K562 (cell line): ENCODE measurements at regions not wholly inside any gene's neighbourhood (a gene's known extent, or its start where the extent isn't known, plus 50 kb on each side); places are given as distances from the start of the nearest gene placed in this dataset.
A peak's percentile ranks its signal among the peaks of the same experiment; 100 is the strongest.

Source experiments
- ATF1 ChIP-seq, 2 experiments: fragments of 450-650 bp in 1 of 2; IDR thresholded peaks; 2 replicates each; pipeline ENCODE4 v1.6.1; 2016; ENCODE audit warnings: missing compliant biosample characterization in 1 of 2, missing genetic modification characterization in 1 of 2
- CHCHD3 ChIP-seq: fragments of 250-450 bp; sonication (Bioruptor Pico); IDR thresholded peaks from 2 replicates; pipeline ENCODE4 v2.1.2; 2022; ENCODE audit warnings: mild to moderate bottlenecking
- CXXC5 ChIP-seq: fragments of 250-450 bp; sonication (Bioruptor Pico); IDR thresholded peaks from 2 replicates; pipeline ENCODE4 v1.8.0; 2022; ENCODE audit warnings: inconsistent platforms, mild to moderate bottlenecking, moderate library complexity
- NFIX ChIP-seq: fragments of 250-450 bp; sonication (Bioruptor Pico); IDR thresholded peaks from 2 replicates; pipeline ENCODE4 v1.4.0; 2020; ENCODE audit warnings: low read depth, mild to moderate bottlenecking, moderate library complexity
- NR4A1 ChIP-seq, 2 experiments: fragments of 250-450 bp in 1 of 2; fragments of 450-650 bp in 1 of 2; sonication (Bioruptor Pico) in 1 of 2; IDR thresholded peaks; 2 replicates each; pipeline versions ENCODE4 v1.4.0 to v1.6.1; 2016 to 2020; ENCODE audit warnings: mild to moderate bottlenecking in 2 of 2, missing compliant biosample characterization in 1 of 2, missing genetic modification characterization in 1 of 2, moderate library complexity in 1 of 2
- PTRF ChIP-seq: fragments of 450-650 bp; IDR thresholded peaks from 2 replicates; pipeline ENCODE4 v1.6.1; 2016; ENCODE audit warnings: mild to moderate bottlenecking, missing genetic modification characterization, missing compliant biosample characterization
- TCFL5 ChIP-seq: fragments of 250-450 bp; sonication (Bioruptor Pico); conservative IDR thresholded peaks from 2 replicates; pipeline ENCODE4 v1.6.1; 2021; ENCODE audit warnings: mild to moderate bottlenecking, moderate library complexity, matching md5 sums
- ZEB2 ChIP-seq: fragments of 450-650 bp; IDR thresholded peaks from 2 replicates; pipeline ENCODE4 v1.6.1; 2016
- ZNF174 ChIP-seq: fragments of 250-450 bp; sonication (Bioruptor Pico); IDR thresholded peaks from 2 replicates; pipeline ENCODE4 v1.4.0; 2020; ENCODE audit warnings: mild to moderate bottlenecking
- ZNF589 ChIP-seq: fragments of 200-800 bp; sonication (Bioruptor generic); IDR thresholded peaks from 2 replicates; pipeline ENCODE4 v1.6.1; 2016; ENCODE audit warnings: low read depth, missing genetic modification characterization, missing compliant biosample characterization
- ZNF668 ChIP-seq: fragments of 250-450 bp; sonication (Bioruptor Pico); IDR thresholded peaks from 2 replicates; pipeline ENCODE4 v1.8.0; 2022; ENCODE audit warnings: mild to moderate bottlenecking, inconsistent platforms
- ZZZ3 ChIP-seq: fragments of 450-650 bp; IDR thresholded peaks from 2 replicates; pipeline ENCODE4 v1.6.1; 2016; ENCODE audit warnings: antibody characterized with exemption, mild to moderate bottlenecking, moderate library complexity
- TF ChIP-seq, protein P1 (sequence below): sonication (generic); formaldehyde crosslinking; IDR thresholded peaks from 2 replicates; pipeline ENCODE4 v1.8.0; 2023; ENCODE audit warnings: missing genetic modification reagents, mild to moderate bottlenecking, borderline replicate concordance
- TF ChIP-seq, protein P2 (sequence below): fragments of 450-650 bp; IDR thresholded peaks from 2 replicates; pipeline ENCODE4 v1.6.1; 2016; ENCODE audit warnings: mild to moderate bottlenecking
- TF ChIP-seq, protein P3 (sequence below): fragments of 450-650 bp; IDR thresholded peaks from 2 replicates; pipeline ENCODE4 v1.6.1; 2017; ENCODE audit warnings: mild to moderate bottlenecking, moderate library complexity
- TF ChIP-seq, protein P4 (sequence below): fragments of 250-450 bp; sonication (Bioruptor Pico); IDR thresholded peaks from 2 replicates; pipeline ENCODE4 v1.5.0; 2020; ENCODE audit warnings: mild to moderate bottlenecking, borderline replicate concordance

DNA sequence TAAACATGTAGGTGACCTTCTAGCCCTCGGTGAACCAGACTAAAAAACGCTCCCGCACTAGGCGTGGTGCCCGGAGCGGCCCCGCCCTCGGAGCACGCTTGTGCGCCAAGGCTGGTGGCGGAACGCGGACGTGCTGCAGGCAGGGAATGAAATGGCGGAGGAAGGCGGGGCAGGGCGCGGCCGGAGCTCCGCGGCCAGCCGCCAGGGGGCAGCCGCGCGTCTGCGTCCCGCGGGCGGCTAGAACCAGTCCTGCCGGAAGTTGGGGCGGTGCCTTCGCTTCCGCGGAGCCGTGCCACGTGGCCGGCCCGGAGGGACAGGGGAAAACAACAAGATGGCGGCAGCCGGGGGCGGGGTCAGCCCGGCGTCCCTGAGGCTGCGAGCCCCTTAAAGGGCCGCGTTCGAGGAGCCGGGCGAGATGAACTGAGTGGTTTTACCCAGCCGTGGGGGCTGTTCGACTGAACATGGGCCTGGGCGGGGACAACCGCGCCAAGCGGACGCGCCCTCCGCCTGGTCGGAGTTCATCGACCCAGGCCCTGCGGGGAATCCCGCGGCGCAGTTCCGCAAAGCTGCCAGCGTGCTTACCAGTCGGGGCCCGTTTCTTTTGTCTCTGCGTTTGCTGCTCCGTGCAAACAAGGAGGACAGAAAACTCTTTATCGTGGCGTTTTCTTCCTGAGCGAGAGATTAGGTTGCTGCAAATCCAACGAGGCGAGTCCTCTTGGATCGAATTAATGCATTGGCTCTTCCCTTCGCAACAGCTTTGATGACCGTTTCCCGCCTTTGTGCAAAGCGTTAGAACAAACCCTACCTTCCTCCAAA is 90.9 kb upstream of the CHD2 start (continued):
- TF ChIP-seq CHCHD3 (CRISPR knock-in tag) = no peak
- TF ChIP-seq, protein P1, sequence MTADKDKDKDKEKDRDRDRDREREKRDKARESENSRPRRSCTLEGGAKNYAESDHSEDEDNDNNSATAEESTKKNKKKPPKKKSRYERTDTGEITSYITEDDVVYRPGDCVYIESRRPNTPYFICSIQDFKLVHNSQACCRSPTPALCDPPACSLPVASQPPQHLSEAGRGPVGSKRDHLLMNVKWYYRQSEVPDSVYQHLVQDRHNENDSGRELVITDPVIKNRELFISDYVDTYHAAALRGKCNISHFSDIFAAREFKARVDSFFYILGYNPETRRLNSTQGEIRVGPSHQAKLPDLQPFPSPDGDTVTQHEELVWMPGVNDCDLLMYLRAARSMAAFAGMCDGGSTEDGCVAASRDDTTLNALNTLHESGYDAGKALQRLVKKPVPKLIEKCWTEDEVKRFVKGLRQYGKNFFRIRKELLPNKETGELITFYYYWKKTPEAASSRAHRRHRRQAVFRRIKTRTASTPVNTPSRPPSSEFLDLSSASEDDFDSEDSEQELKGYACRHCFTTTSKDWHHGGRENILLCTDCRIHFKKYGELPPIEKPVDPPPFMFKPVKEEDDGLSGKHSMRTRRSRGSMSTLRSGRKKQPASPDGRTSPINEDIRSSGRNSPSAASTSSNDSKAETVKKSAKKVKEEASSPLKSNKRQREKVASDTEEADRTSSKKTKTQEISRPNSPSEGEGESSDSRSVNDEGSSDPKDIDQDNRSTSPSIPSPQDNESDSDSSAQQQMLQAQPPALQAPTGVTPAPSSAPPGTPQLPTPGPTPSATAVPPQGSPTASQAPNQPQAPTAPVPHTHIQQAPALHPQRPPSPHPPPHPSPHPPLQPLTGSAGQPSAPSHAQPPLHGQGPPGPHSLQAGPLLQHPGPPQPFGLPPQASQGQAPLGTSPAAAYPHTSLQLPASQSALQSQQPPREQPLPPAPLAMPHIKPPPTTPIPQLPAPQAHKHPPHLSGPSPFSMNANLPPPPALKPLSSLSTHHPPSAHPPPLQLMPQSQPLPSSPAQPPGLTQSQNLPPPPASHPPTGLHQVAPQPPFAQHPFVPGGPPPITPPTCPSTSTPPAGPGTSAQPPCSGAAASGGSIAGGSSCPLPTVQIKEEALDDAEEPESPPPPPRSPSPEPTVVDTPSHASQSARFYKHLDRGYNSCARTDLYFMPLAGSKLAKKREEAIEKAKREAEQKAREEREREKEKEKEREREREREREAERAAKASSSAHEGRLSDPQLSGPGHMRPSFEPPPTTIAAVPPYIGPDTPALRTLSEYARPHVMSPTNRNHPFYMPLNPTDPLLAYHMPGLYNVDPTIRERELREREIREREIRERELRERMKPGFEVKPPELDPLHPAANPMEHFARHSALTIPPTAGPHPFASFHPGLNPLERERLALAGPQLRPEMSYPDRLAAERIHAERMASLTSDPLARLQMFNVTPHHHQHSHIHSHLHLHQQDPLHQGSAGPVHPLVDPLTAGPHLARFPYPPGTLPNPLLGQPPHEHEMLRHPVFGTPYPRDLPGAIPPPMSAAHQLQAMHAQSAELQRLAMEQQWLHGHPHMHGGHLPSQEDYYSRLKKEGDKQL (CRISPR knock-in tag) = no peak
- TF ChIP-seq ZNF589 (CRISPR knock-in tag) = peak; percentile 72
- TF ChIP-seq ZNF668 = no peak
- TF ChIP-seq ZNF174 = no peak
- no peak for TF ChIP-seq NFIX
- TF ChIP-seq ATF1 (CRISPR knock-in tag; IDR thresholded peaks at IDR 0.05) = no peak
- peak; percentile 84 for TF ChIP-seq ATF1 (tag; IDR thresholded peaks at IDR 0.05)
- TF ChIP-seq PTRF (tag) = no peak
- TF ChIP-seq ZEB2 = no peak; the same call in 1 of the 2 replicates
- peak; percentile 98 for TF ChIP-seq CXXC5 (CRISPR knock-in tag)
- TF ChIP-seq TCFL5 (CRISPR knock-in tag) = no peak
- TF ChIP-seq, protein P2, sequence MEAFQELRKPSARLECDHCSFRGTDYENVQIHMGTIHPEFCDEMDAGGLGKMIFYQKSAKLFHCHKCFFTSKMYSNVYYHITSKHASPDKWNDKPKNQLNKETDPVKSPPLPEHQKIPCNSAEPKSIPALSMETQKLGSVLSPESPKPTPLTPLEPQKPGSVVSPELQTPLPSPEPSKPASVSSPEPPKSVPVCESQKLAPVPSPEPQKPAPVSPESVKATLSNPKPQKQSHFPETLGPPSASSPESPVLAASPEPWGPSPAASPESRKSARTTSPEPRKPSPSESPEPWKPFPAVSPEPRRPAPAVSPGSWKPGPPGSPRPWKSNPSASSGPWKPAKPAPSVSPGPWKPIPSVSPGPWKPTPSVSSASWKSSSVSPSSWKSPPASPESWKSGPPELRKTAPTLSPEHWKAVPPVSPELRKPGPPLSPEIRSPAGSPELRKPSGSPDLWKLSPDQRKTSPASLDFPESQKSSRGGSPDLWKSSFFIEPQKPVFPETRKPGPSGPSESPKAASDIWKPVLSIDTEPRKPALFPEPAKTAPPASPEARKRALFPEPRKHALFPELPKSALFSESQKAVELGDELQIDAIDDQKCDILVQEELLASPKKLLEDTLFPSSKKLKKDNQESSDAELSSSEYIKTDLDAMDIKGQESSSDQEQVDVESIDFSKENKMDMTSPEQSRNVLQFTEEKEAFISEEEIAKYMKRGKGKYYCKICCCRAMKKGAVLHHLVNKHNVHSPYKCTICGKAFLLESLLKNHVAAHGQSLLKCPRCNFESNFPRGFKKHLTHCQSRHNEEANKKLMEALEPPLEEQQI = no peak
- TF ChIP-seq, protein P3, sequence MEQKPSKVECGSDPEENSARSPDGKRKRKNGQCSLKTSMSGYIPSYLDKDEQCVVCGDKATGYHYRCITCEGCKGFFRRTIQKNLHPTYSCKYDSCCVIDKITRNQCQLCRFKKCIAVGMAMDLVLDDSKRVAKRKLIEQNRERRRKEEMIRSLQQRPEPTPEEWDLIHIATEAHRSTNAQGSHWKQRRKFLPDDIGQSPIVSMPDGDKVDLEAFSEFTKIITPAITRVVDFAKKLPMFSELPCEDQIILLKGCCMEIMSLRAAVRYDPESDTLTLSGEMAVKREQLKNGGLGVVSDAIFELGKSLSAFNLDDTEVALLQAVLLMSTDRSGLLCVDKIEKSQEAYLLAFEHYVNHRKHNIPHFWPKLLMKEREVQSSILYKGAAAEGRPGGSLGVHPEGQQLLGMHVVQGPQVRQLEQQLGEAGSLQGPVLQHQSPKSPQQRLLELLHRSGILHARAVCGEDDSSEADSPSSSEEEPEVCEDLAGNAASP = no peak
- no peak for TF ChIP-seq NR4A1 (CRISPR knock-in tag; IDR thresholded peaks at IDR 0.05)
- peak; percentile 31; the same call in 1 of the 2 replicates for TF ChIP-seq NR4A1 (tag; IDR thresholded peaks at IDR 0.05)
- TF ChIP-seq ZZZ3 = no peak
- TF ChIP-seq, protein P4, sequence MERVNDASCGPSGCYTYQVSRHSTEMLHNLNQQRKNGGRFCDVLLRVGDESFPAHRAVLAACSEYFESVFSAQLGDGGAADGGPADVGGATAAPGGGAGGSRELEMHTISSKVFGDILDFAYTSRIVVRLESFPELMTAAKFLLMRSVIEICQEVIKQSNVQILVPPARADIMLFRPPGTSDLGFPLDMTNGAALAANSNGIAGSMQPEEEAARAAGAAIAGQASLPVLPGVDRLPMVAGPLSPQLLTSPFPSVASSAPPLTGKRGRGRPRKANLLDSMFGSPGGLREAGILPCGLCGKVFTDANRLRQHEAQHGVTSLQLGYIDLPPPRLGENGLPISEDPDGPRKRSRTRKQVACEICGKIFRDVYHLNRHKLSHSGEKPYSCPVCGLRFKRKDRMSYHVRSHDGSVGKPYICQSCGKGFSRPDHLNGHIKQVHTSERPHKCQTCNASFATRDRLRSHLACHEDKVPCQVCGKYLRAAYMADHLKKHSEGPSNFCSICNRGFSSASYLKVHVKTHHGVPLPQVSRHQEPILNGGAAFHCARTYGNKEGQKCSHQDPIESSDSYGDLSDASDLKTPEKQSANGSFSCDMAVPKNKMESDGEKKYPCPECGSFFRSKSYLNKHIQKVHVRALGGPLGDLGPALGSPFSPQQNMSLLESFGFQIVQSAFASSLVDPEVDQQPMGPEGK (CRISPR knock-in tag) = no peak
